Adrenal gland (tissue), 5 donors: ENCODE measurements at regions not wholly inside any gene's neighbourhood (a gene's known extent, or its start where the extent isn't known, plus 50 kb on each side); places are given as distances from the start of the nearest gene placed in this dataset.

Source experiments
- CTCF ChIP-seq, 6 experiments: fragments of 450-650 bp in 4 of 6; fragments of 200-600 bp in 2 of 6; sonication (generic) in 1 of 6; IDR thresholded peaks; 1 replicate in 5 of 6; 2 replicates in 1 of 6; pipeline versions ENCODE4 v1.5.1 to v1.8.0; 2016 to 2021; ENCODE audit warnings: antibody characterized with exemption in 6 of 6, mild to moderate bottlenecking in 2 of 6, moderate library complexity in 1 of 6
- POLR2A ChIP-seq, 2 donors: fragments of 450-650 bp; IDR thresholded peaks; one replicate each; pipeline ENCODE4 v1.6.1; 2017; ENCODE audit warnings: antibody characterized with exemption in 2 of 2, mild to moderate bottlenecking in 2 of 2, moderate library complexity in 1 of 2
- donor health status: DM: no; HTN: no; CAD: no.

GRCh38 chr10:109253306-109253705 lies 670.0 kb downstream of the XPNPEP1 start:
- TF ChIP-seq CTCF (IDR thresholded peaks at IDR 0.05), result no peak
- no peak for TF ChIP-seq POLR2A (IDR thresholded peaks at IDR 0.05)
